BJ (cell line): ENCODE measurements at regions not wholly inside any gene's neighbourhood (a gene's known extent, or its start where the extent isn't known, plus 50 kb on each side); places are given as distances from the start of the nearest gene placed in this dataset.

Experiments used
- CTCF ChIA-PET: fragments of 350-600 bp; formaldehyde crosslinking; extraction: SDS; loops from one replicate; lab custom pipeline; 2021; ENCODE audit warnings: antibody characterized with exemption, inconsistent platforms; lab: Yijun Ruan, JAX
- POLR2A ChIA-PET: fragments of 300-600 bp; sonication (Branson Sonifier 250); formaldehyde crosslinking; extraction: SDS; loops from one replicate; lab custom pipeline; 2021; ENCODE audit warnings: antibody characterized with exemption; lab: Charles Lee
- DNase-seq: peaks from one replicate; pipeline ENCODE4 v3.0.0-alpha.2; 2011; ENCODE audit warnings: low read depth
- H3K27me3 ChIP-seq: 2 replicates; pipeline ENCODE4 v1.6.0; 2011; ENCODE audit warnings: low read length; ENCODE audit not compliant: control insufficient read depth, insufficient read depth
- H3K36me3 ChIP-seq: 2 replicates; pipeline ENCODE4 v1.5.1; 2011; ENCODE audit warnings: low read length; ENCODE audit not compliant: control insufficient read depth, insufficient read depth
- H3K4me3 ChIP-seq: 2 replicates; pipeline ENCODE4 v1.5.1; 2011; ENCODE audit warnings: low read depth, mild to moderate bottlenecking, control low read depth, low read length
- CTCF ChIP-seq: IDR thresholded peaks from 2 replicates; pipeline ENCODE4 v1.5.1; 2011; ENCODE audit warnings: low read depth, mild to moderate bottlenecking, control low read depth, inconsistent platforms, low read length, moderate library complexity; ENCODE audit not compliant: insufficient read depth

DNA sequence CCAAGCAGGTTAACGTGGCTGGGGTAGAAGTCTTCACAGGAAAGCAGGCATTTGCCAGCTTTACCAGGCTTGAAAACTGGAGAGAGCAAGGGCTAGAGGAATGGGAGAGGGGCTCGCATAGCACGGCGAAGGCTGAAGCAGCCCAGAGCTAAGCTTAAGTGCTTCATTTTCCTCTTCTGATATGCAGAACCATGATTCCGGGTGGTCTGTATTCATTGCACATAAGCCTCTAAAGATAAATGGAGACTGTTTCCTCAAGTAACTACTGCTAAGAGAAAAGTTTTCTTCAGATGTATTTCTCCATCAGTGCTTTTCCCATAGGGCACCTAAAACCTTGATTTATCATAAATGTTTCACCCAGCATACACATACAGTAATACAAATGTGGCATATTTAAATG lies 414.1 kb downstream of the MLLT3 start:
- no peak for TF ChIP-seq CTCF
- POLR2A ChIA-PET = no interaction called here
- Histone ChIP-seq H3K27me3 (peaks cover 4% of the 10 kb centered on the region), H3K4me3 (no peak overlapping the region), H3K36me3 (no peaks in the 10 kb centered on the region)
- CTCF ChIA-PET = interaction anchor here (1.2 kb wide), 1 partner anchor 10 kb away, joined by 3 read pairs; no protein-coding TSS in a partner anchor
- no peak for DNase-seq

- no peaks in the 10 kb centered on the region for H3K36me3 ChIP-seq
- no peak overlapping the region for H3K4me3 ChIP-seq
- POLR2A ChIA-PET = no interaction called here
- CTCF ChIA-PET = no interaction called here
- DNase-seq = no peak
- no peak for TF ChIP-seq CTCF
- peaks cover 4% of the 10 kb centered on the region for H3K27me3 ChIP-seq
Observed at GRCh38 chr9:20207176-20207575, 415.1 kb downstream of the MLLT3 start.

- ChIA-PET CTCF (no interaction called here), POLR2A (no interaction called here)
- Histone ChIP-seq H3K4me3 (no peak overlapping the region), H3K36me3 (no peaks in the 10 kb centered on the region), H3K27me3 (peaks cover 4% of the 10 kb centered on the region)
- no peak for TF ChIP-seq CTCF
- DNase-seq = no peak
Observed at GRCh38 chr9:20205821-20206220, 416.5 kb downstream of the MLLT3 start.

- ChIA-PET POLR2A (no interaction called here), CTCF (no interaction called here)
- Histone ChIP-seq H3K27me3 (0 out of 2 replicates have a peak, but pooled peaks cover 2% of the 10 kb centered on the region), H3K4me3 (no peak overlapping the region), H3K36me3 (no peaks in the 10 kb centered on the region)
- DNase-seq = no peak
- no peak for TF ChIP-seq CTCF
Observed at GRCh38 chr9:20200991-20201431, 412.2 kb upstream of the SLC24A2 start.

GRCh38 chr9:20200581-20200980 lies 411.7 kb upstream of the SLC24A2 start:
- Histone ChIP-seq H3K27me3 (0 out of 2 replicates have a peak, but pooled peaks cover 2% of the 10 kb centered on the region), H3K36me3 (no peaks in the 10 kb centered on the region), H3K4me3 (no peak overlapping the region)
- no peak for TF ChIP-seq CTCF
- CTCF ChIA-PET = no interaction called here
- POLR2A ChIA-PET = no interaction called here
- DNase-seq = no peak
